ENCODE measurements at regions not wholly inside any gene's neighbourhood (a gene's known extent, or its start where the extent isn't known, plus 50 kb on each side); places are given as distances from the start of the nearest gene placed in this dataset.
"Not testable (repeated sequence)": the region's sequence is repeated elsewhere in the genome, so short reads cannot be mapped to it uniquely, and the experiment has no call there.

GRCh38 chr2:741195-741496 is 63.9 kb upstream of the TMEM18 start:
- peak overlapping the region; percentile 61 for H3K4me3 ChIP-seq (ENCODE audit: low read depth, low read length)
- CTCF ChIA-PET: interaction anchor here (1.1 kb wide), 1 partner anchor 26 kb away, joined by 4 read pairs; no protein-coding TSS in a partner anchor
- POLR2A ChIA-PET: interaction anchor here (0.8 kb wide), 1 partner anchor 64 kb away, joined by 5 read pairs; the partner anchor contains the start of gene TMEM18
- no peak for DNase-seq (ENCODE audit: low read depth, low spot score)
- no peak for TF ChIP-seq CTCF (IDR thresholded peaks at IDR 0.05; ENCODE audit: insufficient read depth, low read length, missing control alignments)

- H3K4me3 ChIP-seq (ENCODE audit: low read depth, low read length): peak overlapping the region; percentile 61
- POLR2A ChIA-PET: interaction anchor here (0.8 to 1.0 kb wide), 2 partner anchors 64 to 65 kb away, joined by 3 to 5 read pairs; partner anchors contain the start of gene TMEM18
- DNase-seq (ENCODE audit: low read depth, low spot score): peak; percentile 74
- CTCF ChIA-PET: interaction anchor here (0.8 to 1.1 kb wide), 3 partner anchors 9 to 26 kb away, joined by 3 to 4 read pairs (median 3); no protein-coding TSS in a partner anchor
These were observed 63.4 kb upstream of the TMEM18 start for GRCh38 chr2:740322-741194.

- CTCF ChIA-PET: interaction anchor here (0.8 to 1.1 kb wide), 3 partner anchors 8 to 25 kb away, joined by 3 to 4 read pairs (median 3); no protein-coding TSS in a partner anchor
- DNase-seq (ENCODE audit: low read depth, low spot score): not testable (repeated sequence)
- H3K4me3 ChIP-seq (ENCODE audit: low read depth, low read length): peak overlapping the region; percentile 61
- POLR2A ChIA-PET: interaction anchor here (1.0 kb wide), 1 partner anchor 65 kb away, joined by 3 read pairs; no protein-coding TSS in a partner anchor
These were observed 62.7 kb upstream of the TMEM18 start for GRCh38 chr2:739864-740321.

- DNase-seq (ENCODE audit: low read depth, low spot score): no peak
- TF ChIP-seq CTCF (IDR thresholded peaks at IDR 0.05; ENCODE audit: insufficient read depth, low read length, missing control alignments): no peak
- ChIA-PET CTCF (interaction anchor here (1.1 kb wide), 1 partner anchor 40 kb away, joined by 4 read pairs; no protein-coding TSS in a partner anchor), POLR2A (interaction anchor here (0.6 kb wide), 1 partner anchor 711 kb away, joined by 3 read pairs; no protein-coding TSS in a partner anchor)
- no peak overlapping the region for H3K4me3 ChIP-seq (ENCODE audit: low read depth, low read length)
These were observed 59.7 kb upstream of the TMEM18 start for GRCh38 chr2:736939-737338.

GRCh38 chr2:735670-736218 is 58.5 kb upstream of the TMEM18 start:
- no peak overlapping the region for H3K4me3 ChIP-seq (ENCODE audit: low read depth, low read length)
- ChIA-PET CTCF (interaction anchor here (2.1 kb wide), 1 partner anchor 20 kb away, joined by 9 read pairs; no protein-coding TSS in a partner anchor), POLR2A (no interaction called here)
- no peak for DNase-seq (ENCODE audit: low read depth, low spot score)
- no peak for TF ChIP-seq CTCF (IDR thresholded peaks at IDR 0.05; ENCODE audit: insufficient read depth, low read length, missing control alignments)

- ChIA-PET CTCF (interaction anchor here (2.1 kb wide), 1 partner anchor 19 kb away, joined by 9 read pairs; no protein-coding TSS in a partner anchor), POLR2A (no interaction called here)
- no peak overlapping the region for H3K4me3 ChIP-seq (ENCODE audit: low read depth, low read length)
- TF ChIP-seq CTCF (IDR thresholded peaks at IDR 0.05; ENCODE audit: insufficient read depth, low read length, missing control alignments): no peak
- no peak for DNase-seq (ENCODE audit: low read depth, low spot score)
These were observed 57.3 kb upstream of the TMEM18 start for GRCh38 chr2:734496-734895.

- ChIA-PET POLR2A (no interaction called here), CTCF (no interaction called here)
- DNase-seq (ENCODE audit: low read depth, low spot score): no peak
These were observed 56.3 kb upstream of the TMEM18 start for GRCh38 chr2:733495-733894.

More at GRCh38 chr2:733495-733894, 56.3 kb upstream of the TMEM18 start:
- H3K4me3 ChIP-seq (ENCODE audit: low read depth, low read length): no peak overlapping the region
- no peak for TF ChIP-seq CTCF (IDR thresholded peaks at IDR 0.05; ENCODE audit: insufficient read depth, low read length, missing control alignments)
